ENCODE measurements at regions not wholly inside any gene's neighbourhood (a gene's known extent, or its start where the extent isn't known, plus 50 kb on each side); places are given as distances from the start of the nearest gene placed in this dataset.

- TF ChIP-seq CTCF (IDR thresholded peaks at IDR 0.05) (no peak), POLR2A (IDR thresholded peaks at IDR 0.05) (no peak)
These were observed 1693.4 kb upstream of the SLC39A10 start for GRCh38 chr2:193963472-193964119.

Measured in suprapubic skin (tissue), 3 donors.